SKM-1 treated with dmso at 0.1 percent for 144 hours (cell line): ENCODE measurements at regions not wholly inside any gene's neighbourhood (a gene's known extent, or its start where the extent isn't known, plus 50 kb on each side); places are given as distances from the start of the nearest gene placed in this dataset.

ENCODE experiments used
- DNase-seq: peaks from one replicate; lab custom pipeline; 2025; ENCODE audit not compliant: unreplicated experiment; lab: John Stamatoyannopoulos, UW

- DNase-seq, result no peak
Measured at GRCh38 chr4:181656748-181657147, 586.5 kb upstream of the TENM3 start.

GRCh38 chr4:181659202-181659601 lies 584.0 kb upstream of the TENM3 start:
- no peak for DNase-seq

- DNase-seq, result no peak
Measured at GRCh38 chr4:181659876-181660275, 583.3 kb upstream of the TENM3 start.

GRCh38 chr4:181661090-181661489 lies 582.1 kb upstream of the TENM3 start:
- no peak for DNase-seq

- DNase-seq, result no peak
Measured at GRCh38 chr4:181661923-181662322, 581.3 kb upstream of the TENM3 start.

- no peak for DNase-seq
Measured at GRCh38 chr4:181662383-181662782, 580.8 kb upstream of the TENM3 start.

- DNase-seq, result no peak
Measured at GRCh38 chr4:181670506-181670905, 572.7 kb upstream of the TENM3 start.

- DNase-seq, result no peak
Measured at GRCh38 chr4:181671672-181672071, 571.5 kb upstream of the TENM3 start.

GRCh38 chr4:181672751-181673150 lies 570.5 kb upstream of the TENM3 start:
- DNase-seq, result no peak

- no peak for DNase-seq
Measured at GRCh38 chr4:181674315-181674875, 568.8 kb upstream of the TENM3 start.

GRCh38 chr4:181676546-181676945 lies 566.7 kb upstream of the TENM3 start:
- DNase-seq, result no peak

GRCh38 chr4:181677201-181677600 lies 566.0 kb upstream of the TENM3 start:
- no peak for DNase-seq

GRCh38 chr4:181677621-181678020 lies 565.6 kb upstream of the TENM3 start:
- no peak for DNase-seq

GRCh38 chr4:181679754-181680153 lies 563.4 kb upstream of the TENM3 start:
- no peak for DNase-seq

- no peak for DNase-seq
Measured at GRCh38 chr4:181682367-181683047, 560.7 kb upstream of the TENM3 start.

- DNase-seq, result no peak
Measured at GRCh38 chr4:181684310-181684709, 558.9 kb upstream of the TENM3 start.

- no peak for DNase-seq
Measured at GRCh38 chr4:181685461-181685860, 557.7 kb upstream of the TENM3 start.

GRCh38 chr4:181685911-181686310 lies 557.3 kb upstream of the TENM3 start:
- no peak for DNase-seq

- DNase-seq, result no peak
Measured at GRCh38 chr4:181687116-181687515, 556.1 kb upstream of the TENM3 start.

GRCh38 chr4:181688432-181688831 lies 554.8 kb upstream of the TENM3 start:
- DNase-seq, result no peak

- DNase-seq, result no peak
Measured at GRCh38 chr4:181688872-181689271, 554.3 kb upstream of the TENM3 start.

- no peak for DNase-seq
Measured at GRCh38 chr4:181690498-181690897, 552.7 kb upstream of the TENM3 start.

- no peak for DNase-seq
Measured at GRCh38 chr4:181692965-181693364, 550.2 kb upstream of the TENM3 start.
